Fibroblast of lung (primary cell): ENCODE measurements at regions not wholly inside any gene's neighbourhood (a gene's known extent, or its start where the extent isn't known, plus 50 kb on each side); places are given as distances from the start of the nearest gene placed in this dataset.
"Not testable (repeated sequence)": the region's sequence is repeated elsewhere in the genome, so short reads cannot be mapped to it uniquely, and the experiment has no call there.

Experiments used
- DNase-seq, 2 donors: peaks; one replicate each; pipeline versions ENCODE4 v3.0.0 to v3.0.0-alpha.2; 2010; ENCODE audit warnings: low read depth in 2 of 2
- H2AFZ ChIP-seq: 2 replicates; pipeline ENCODE4 v1.5.1; 2012; ENCODE audit warnings: low read length, control low read depth, inconsistent platforms
- H3K27ac ChIP-seq: 2 replicates; pipeline ENCODE4 v1.5.1; 2011; ENCODE audit warnings: low read length, control low read depth; ENCODE audit not compliant: insufficient read depth
- H3K27me3 ChIP-seq: 2 replicates; pipeline ENCODE4 v1.5.1; 2011; ENCODE audit warnings: mild to moderate bottlenecking, low read length; ENCODE audit not compliant: control insufficient read depth, insufficient read depth
- H3K36me3 ChIP-seq: 2 replicates; pipeline ENCODE4 v1.5.1; 2011; ENCODE audit warnings: low read length; ENCODE audit not compliant: control insufficient read depth, insufficient read depth
- H3K4me1 ChIP-seq: 2 replicates; pipeline ENCODE4 v1.5.1; 2011; ENCODE audit warnings: low read length; ENCODE audit not compliant: control insufficient read depth, insufficient read depth; ENCODE audit errors: extremely low read depth
- H3K4me2 ChIP-seq: 2 replicates; pipeline ENCODE4 v1.5.1; 2011; ENCODE audit warnings: low read length, control low read depth; ENCODE audit not compliant: insufficient read depth; ENCODE audit errors: extremely low read depth
- H3K4me3 ChIP-seq, 4 experiments: fragments of 200-600 bp in 1 of 4; sonication (generic) in 1 of 4; replicated peaks in 1 of 4; 2 replicates each; pipeline ENCODE4 v1.5.1; 2011 to 2016; ENCODE audit warnings: low read length in 4 of 4, low read depth in 3 of 4, mild to moderate bottlenecking in 3 of 4, control low read depth in 2 of 4, inconsistent platforms in 1 of 4, mixed read lengths in 1 of 4; ENCODE audit not compliant: insufficient read depth in 1 of 4; ENCODE audit errors: control extremely low read depth in 1 of 4
- H3K79me2 ChIP-seq: 2 replicates; pipeline ENCODE4 v1.5.1; 2012; ENCODE audit warnings: mild to moderate bottlenecking, low read length, inconsistent platforms; ENCODE audit not compliant: control insufficient read depth, insufficient read depth
- H3K9ac ChIP-seq: 2 replicates; pipeline ENCODE4 v1.5.1; 2011; ENCODE audit warnings: mild to moderate bottlenecking, low read length, control low read depth; ENCODE audit not compliant: insufficient read depth
- H3K9me3 ChIP-seq: 2 replicates; pipeline ENCODE4 v1.5.1; 2012; ENCODE audit warnings: low read depth, low read length; ENCODE audit not compliant: control insufficient read depth, insufficient read depth
- H4K20me1 ChIP-seq: 2 replicates; pipeline ENCODE4 v1.5.1; 2011; ENCODE audit warnings: low read length; ENCODE audit not compliant: control insufficient read depth, insufficient read depth; ENCODE audit errors: extremely low read depth
- EZH2 ChIP-seq: IDR thresholded peaks from 2 replicates; pipeline ENCODE4 v1.5.1; 2012; ENCODE audit warnings: low read length, control low read depth, mild to moderate bottlenecking; ENCODE audit errors: missing control alignments
- TF ChIP-seq, protein P1 (sequence below), 2 donors: IDR thresholded peaks in 1 of 2; conservative IDR thresholded peaks in 1 of 2; 1 replicate in 1 of 2; 2 replicates in 1 of 2; pipeline ENCODE4 v1.5.1; 2011 to 2012; ENCODE audit warnings: low read length in 2 of 2, control low read depth in 1 of 2, inconsistent platforms in 1 of 2, low read depth in 1 of 2, mild to moderate bottlenecking in 1 of 2

DNA sequence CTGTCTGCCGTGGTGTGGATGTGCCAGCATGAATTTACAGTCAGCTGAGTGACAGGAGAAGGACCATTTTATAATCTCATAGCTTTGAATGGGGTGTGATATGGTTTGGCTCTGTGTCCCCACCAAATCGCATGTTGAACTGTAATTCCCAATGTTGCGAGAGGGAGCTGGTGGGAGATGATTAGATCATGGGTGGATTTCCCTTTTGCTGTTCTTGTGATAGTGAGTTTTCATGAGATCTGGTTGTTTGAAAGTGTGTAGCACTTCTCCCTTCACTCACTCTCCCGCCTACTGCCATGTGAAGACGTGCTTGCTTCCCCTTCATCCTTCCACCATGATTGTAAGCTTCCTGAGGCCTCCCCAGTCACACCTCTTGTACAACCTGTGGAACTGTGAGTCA lies 111.9 kb upstream of the CHD2 start:
- no peaks in the 10 kb centered on the region for H3K79me2 ChIP-seq
- H2AFZ ChIP-seq, result no peak overlapping the region
- no peaks in the 10 kb centered on the region for H3K36me3 ChIP-seq
- H3K27ac ChIP-seq, result no peak overlapping the region
- H4K20me1 ChIP-seq, result no peaks in the 10 kb centered on the region
- no peak for DNase-seq
- TF ChIP-seq EZH2, result no peak
- TF ChIP-seq, protein P1, sequence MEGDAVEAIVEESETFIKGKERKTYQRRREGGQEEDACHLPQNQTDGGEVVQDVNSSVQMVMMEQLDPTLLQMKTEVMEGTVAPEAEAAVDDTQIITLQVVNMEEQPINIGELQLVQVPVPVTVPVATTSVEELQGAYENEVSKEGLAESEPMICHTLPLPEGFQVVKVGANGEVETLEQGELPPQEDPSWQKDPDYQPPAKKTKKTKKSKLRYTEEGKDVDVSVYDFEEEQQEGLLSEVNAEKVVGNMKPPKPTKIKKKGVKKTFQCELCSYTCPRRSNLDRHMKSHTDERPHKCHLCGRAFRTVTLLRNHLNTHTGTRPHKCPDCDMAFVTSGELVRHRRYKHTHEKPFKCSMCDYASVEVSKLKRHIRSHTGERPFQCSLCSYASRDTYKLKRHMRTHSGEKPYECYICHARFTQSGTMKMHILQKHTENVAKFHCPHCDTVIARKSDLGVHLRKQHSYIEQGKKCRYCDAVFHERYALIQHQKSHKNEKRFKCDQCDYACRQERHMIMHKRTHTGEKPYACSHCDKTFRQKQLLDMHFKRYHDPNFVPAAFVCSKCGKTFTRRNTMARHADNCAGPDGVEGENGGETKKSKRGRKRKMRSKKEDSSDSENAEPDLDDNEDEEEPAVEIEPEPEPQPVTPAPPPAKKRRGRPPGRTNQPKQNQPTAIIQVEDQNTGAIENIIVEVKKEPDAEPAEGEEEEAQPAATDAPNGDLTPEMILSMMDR (conservative IDR thresholded peaks at IDR 0.05 in 1 of 2, IDR thresholded peaks at IDR 0.05 in 1 of 2; ENCODE audit: low read depth in 1 of 2, low read length in 2 of 2), result no peak
- no peaks in the 10 kb centered on the region for H3K4me1 ChIP-seq
- no peak overlapping the region for H3K9ac ChIP-seq
- H3K4me2 ChIP-seq, result no peak overlapping the region
- H3K27me3 ChIP-seq, result no peaks in the 10 kb centered on the region
- no peak overlapping the region for H3K4me3 ChIP-seq
- no peaks in the 10 kb centered on the region for H3K9me3 ChIP-seq

DNA sequence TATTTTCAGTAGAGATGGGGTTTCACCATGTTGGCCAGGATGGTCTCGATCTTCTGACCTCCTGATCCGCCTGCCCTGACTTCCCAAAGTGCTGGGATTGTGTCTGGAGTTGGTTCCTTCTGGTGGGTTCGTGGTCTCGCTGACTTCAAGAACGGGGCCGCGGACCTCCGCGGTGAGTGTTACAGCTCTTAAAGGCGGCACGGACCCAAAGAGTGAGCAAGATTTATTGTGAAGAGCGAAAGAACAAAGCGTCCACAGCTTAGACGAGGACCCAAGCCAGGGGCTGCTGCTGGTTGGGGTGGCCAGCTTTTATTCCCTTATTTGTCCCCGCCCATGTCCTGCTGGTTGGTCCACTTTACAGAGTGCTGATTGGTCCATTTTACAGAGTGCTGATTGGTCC lies 111.3 kb upstream of the CHD2 start:
- H3K79me2 ChIP-seq, H2AFZ ChIP-seq, H3K4me2 ChIP-seq, H3K27me3 ChIP-seq, H3K9ac ChIP-seq, H3K4me3 ChIP-seq, H3K36me3 ChIP-seq, H3K9me3 ChIP-seq, H4K20me1 ChIP-seq, H3K4me1 ChIP-seq, DNase-seq, H3K27ac ChIP-seq: not testable (repeated sequence)

DNA sequence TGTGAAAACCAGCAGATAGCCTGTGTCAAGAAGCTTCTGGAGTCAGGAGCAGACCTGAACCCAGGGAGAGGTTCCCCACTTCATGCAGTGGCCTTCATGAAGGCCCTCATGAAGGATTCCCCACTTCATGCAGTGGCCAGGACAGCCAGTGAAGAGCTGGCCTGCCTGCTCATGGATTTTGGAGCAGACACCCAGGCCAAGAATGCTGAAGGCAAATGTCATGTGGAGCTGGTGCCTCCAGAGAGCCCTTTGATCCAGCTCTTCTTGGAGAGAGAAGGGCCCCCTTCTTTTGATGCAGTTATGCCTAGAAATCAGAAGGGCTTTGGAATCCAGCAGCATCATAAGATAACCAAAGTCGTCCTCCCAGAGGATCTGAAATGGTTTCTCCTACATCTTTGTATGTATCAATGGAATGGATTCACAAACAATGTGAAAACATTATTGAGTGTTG lies 103.9 kb upstream of the CHD2 start:
- H3K79me2 ChIP-seq, result no peaks in the 10 kb centered on the region
- no peak for TF ChIP-seq EZH2
- TF ChIP-seq, protein P1 (conservative IDR thresholded peaks at IDR 0.05 in 1 of 2, IDR thresholded peaks at IDR 0.05 in 1 of 2; ENCODE audit: low read depth in 1 of 2, low read length in 2 of 2), result no peak
- DNase-seq, result no peak

More for the DNA sequence above, 103.9 kb upstream of the CHD2 start:
- H4K20me1 ChIP-seq, result no peaks in the 10 kb centered on the region
- no peak overlapping the region for H3K27ac ChIP-seq
- no peak overlapping the region for H3K9ac ChIP-seq
- H3K4me2 ChIP-seq, result no peak overlapping the region
- H3K27me3 ChIP-seq, result no peaks in the 10 kb centered on the region
- no peaks in the 10 kb centered on the region for H3K9me3 ChIP-seq
- H3K4me1 ChIP-seq, result no peaks in the 10 kb centered on the region
- H2AFZ ChIP-seq, result no peak overlapping the region
- H3K36me3 ChIP-seq, result no peaks in the 10 kb centered on the region
- H3K4me3 ChIP-seq, result no peak overlapping the region
